ENCODE measurements at regions not wholly inside any gene's neighbourhood (a gene's known extent, or its start where the extent isn't known, plus 50 kb on each side); places are given as distances from the start of the nearest gene placed in this dataset.

DNA sequence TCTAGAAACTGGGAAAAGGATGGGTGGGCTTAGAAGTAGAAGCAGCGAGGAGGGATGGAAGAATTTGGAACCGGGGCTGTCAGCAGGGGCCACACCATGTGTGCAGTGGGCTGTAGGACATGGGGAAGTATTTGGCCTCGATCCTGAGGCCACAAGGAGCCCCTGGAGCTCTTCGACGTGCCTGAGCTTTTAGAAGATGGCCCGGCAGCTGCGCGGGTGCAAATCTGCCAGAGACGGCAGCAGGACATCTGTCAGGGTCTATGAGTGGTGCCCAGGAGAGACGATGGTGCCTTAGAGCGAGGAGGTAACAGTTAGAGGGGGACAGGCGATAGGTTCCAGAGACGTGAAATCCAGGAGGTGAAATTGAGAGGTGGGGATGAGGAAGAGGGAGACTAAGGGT, 321.1 kb downstream of the UACA start:
- DNase-seq, result no peak

DNA sequence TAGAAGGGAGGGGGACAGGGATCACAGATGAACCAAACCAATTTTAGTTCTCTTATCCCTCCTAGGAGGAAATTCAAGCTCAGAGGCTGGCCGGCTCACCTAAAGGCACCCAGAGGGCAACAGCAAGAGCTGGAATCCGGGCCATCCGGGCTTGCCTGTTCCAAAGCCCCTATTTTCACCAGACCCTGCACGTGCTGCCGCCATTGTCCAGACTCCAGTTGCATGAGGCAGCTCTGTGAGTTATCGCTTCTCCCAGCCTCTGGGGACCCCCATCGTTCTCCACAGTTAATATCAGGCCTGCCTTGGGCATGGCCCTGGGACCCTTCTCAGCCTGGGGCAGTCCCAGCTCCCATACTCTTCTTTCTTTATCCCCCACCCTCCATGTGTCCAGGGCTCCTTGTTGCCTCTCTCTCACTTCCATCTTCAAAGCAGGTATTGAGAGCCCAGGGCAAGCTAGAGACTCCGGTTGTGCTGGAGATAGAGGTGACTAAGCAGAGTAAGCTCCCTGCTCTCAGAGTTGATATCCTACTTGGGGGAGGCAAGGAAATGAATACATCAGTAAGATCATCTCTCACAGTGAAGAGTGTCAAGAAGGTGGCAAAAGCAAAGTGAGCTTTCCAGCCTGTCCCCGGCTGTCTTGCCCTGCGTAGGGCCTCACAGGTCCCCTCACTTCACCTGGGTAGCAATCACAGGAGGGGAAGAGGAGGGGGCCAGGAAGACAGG, 322.8 kb downstream of the UACA start:
- no peak for DNase-seq

DNA sequence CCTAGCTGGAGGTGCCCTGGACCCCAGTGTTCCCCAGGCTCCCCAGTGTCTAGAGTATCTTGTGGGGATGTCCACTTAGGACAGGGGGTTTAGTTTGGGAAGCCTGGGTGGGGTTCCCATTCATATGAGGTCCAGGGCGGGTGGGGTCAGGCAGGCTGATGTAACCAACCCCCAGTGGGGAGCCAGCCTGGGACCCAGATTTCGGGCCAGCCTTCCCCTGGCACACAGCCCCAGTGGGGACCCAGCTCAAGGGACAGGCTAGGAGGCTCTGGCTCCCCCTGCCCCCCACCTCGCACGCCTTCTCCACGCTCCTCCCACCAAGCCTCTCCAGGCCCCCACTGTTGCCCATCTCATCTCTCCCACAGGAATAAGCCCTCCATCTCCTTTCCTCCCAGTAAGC, 323.5 kb downstream of the UACA start:
- DNase-seq, result no peak

DNA sequence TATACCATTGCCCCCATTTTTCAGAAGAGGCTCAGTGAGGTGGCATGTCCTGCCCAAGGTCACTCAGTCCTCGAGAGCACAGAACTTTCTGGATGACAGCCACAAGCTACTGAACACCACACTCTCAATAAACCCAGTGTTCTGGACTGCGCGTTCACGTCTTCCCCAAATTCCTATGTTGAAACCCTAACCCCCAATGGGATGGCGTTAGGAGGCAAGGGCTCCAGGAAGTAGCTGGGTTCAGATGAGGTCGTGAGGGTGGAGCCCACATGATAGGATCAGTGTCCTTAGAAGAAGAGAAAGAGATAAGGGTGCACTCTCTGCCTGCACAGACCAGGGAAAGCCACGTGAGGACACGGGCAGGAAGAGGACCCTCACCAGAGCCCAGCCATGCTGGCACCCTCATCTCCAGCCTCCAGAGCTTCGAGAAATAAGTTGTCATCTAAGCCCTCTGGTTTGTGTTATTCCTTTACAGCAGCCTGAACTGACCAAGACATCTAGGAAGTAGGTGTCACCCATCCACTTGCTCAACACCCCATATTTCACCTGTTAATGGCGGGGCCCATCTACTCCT, 324.0 kb downstream of the UACA start:
- DNase-seq, result no peak

DNA sequence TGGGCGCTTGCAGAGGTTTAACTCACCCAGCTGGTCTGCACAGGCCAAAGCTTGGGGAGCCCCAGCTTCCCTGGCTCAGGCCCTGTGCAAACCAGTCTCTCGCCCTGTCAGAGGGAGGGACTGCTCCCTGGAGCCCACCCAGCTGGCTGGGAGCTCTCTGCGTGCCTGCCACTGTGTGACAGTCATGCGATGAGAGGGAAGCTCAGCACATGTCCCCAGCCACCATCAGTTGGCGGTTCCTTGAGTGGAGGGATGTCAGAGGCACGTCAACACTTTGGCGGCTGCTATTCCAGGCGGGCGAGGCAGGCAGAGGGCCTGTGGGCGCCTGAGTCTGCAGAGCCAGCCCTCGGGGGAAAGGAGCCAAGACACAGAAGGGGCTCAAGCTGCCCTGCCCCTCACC, 324.6 kb downstream of the UACA start:
- DNase-seq, result no peak

DNA sequence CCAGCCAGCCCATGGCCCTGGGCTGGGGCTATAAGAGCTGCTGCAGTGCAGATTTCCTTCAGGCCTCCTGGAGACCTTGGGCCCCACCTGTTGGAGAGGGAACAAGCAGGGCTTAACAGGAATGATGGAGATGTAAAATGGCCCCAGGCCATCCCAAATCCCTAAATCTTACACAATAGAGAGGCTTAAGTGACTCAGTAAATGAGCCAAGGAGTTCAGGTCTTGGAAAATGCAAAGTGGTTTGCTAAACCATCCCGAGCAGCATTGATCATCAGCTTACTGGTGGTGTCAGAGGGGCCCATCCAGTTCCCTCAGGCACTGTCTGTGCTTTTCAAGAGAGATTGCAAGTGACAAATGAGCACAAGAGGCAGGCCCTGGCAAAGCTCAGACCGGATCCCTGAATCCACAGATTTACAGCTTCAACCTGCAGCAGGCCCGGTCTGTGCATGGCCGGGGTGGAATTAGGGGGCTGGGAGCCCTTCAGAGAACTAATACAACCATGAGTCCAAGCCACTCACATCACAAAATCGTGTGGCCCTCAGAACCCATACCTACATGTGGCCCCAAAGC, 325.4 kb downstream of the UACA start:
- DNase-seq, result no peak

DNA sequence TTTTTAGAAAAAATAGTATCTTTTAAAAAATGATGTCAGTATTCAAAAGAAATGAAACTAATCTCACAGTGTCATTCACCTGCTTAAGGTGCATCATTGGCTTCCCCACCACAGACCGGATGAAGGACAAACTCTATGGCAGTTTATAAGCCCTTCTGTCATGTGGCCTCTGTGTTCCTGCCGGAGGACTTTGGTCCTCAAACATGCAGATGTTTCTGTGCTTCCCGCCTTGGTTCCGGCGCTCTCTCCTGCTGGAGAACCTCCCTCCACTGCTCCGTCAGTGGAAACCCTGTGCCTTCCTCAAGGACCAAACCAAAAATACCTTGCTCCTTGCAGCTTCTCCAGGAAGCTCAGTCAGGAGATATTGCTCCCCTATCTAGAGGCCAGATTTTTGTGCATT, 326.3 kb downstream of the UACA start:
- DNase-seq, result no peak

DNA sequence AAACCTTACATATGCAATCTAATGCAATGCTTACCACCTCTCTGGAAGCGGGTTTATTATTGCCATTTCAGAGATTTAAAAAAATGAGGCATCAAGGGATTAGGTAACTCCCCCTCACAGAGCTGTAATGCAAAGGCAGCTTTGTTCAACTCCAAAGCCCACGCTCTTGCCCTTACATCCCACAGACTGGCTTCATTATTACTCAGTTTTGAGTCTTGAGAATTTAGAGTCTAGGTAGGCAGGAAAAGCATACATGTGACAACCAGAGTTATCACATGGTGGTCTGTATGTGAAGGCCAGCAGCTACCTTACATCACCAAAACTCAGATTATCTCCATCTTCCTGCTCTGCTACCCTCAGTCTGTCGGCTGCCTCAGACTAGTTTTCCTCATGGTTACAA, 326.9 kb downstream of the UACA start:
- DNase-seq, result no peak

DNA sequence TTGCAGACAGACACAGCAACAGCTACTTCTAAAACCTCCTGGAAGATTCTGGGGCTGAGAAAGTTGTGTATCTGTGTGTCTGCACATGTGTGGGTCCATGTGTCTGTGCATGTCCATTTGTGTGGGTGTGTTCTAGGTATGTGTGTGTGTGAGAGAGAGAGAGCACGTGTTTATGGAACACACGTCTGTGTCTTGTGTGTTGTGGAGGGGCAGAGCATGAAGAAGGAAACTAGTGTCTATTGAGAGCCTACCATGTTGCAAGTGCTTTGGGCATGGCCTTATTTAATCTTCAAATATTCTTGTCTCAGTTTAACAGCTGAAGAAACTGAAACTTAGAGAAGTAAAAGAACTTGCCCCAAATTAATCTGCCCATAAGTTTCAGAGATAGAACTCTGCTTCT, 327.5 kb downstream of the UACA start:
- DNase-seq, result no peak

DNA sequence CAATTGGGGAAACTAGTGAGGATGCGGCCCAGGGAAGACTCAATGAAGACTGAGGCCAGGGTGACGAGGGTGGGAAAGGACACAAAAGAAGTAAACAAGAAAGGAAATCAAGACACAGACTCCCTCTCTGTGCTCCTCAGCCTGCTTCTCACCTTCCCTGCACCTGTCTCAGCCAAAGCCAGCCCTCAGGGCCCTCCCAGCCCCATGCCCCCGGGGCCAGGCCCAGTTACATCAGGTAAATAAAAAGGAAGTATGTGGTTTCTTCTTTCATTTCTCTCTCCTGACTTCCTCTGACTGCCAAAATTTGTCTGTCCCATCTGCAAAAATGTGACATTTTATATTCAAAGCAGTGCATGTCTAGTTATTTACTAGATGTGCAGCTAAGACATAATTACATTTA, 328.0 kb downstream of the UACA start:
- DNase-seq, result no peak

DNA sequence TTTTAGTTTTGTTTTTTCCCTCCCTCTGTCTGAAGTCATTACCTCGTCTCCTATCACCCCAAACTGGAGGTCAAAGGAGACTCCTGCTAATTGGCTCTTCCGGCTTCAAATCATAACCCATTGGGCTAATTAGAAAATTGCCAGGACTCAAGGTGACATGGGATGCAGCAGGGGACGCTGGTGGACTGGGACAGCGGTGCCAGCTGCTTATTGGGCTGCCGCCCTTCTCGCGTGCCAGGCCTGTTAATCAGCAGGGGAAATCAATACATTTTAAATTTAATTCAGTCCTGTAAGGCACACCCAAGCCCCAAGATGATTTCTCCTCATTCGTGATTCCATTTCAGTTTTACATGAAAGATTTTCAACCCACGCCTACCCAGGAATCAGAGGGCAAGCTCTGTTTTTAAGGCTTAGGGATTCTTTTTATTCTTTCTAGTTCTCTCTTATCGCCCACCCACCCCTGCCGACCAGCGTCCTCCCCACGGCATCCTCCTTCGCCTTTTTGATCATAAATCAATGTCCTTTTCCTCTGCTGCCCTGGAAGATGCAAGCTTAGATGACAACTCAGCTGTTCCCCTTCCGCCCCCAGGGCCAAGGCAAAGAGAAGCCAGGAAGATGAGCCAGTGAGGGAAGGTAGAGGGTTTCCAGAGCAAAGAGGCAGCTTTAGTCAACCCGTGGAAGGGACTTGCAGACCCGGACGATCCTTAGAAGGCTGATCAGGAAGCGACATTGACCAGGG, 329.6 kb downstream of the UACA start:
- DNase-seq, result no peak

DNA sequence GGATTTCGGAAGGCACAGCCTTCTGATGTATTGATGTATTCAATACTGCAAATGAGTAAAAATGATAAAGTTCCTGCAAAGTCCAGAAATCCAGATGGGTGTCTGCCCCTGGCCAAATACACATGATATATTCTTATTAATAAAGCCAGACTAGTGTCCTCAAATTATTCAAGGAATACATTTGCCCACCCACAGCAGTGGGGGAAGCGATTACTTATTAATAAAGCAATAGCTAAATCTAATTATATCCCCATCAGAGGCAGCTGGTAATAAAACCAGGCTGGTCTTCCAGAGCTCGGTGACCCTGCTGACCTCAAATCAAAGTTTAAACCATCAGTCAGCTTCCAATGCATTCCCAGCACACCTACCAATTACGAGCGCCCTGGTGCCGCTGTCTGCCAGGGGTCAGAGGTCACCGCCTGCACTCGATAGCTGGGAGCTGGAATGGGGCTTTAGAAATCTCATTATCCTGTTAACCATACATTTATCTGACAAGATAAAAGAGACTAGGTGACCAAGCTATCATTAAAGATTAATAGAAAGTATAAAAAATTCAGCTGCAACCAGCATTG, 330.3 kb downstream of the UACA start:
- DNase-seq, result no peak

DNA sequence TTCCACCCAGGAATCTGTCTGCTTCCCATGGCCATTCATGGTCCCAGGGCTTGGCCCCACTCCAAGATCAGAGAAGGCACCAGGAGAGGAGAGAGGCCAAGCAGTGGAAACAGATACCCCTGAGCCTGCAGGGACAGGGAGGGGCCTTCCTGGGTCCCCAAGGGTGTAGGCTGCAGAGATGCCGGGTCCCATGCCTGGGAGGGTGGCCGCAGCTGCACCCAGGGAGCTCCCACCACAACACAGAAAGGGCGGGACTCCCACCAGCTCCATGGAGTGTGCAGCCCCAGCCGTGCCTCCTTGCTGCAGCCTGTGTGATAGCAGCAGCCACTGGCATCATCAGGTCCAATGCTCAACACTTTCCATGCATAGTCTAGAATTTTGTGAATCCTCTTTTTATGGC, 331.5 kb downstream of the UACA start:
- DNase-seq, result no peak

DNA sequence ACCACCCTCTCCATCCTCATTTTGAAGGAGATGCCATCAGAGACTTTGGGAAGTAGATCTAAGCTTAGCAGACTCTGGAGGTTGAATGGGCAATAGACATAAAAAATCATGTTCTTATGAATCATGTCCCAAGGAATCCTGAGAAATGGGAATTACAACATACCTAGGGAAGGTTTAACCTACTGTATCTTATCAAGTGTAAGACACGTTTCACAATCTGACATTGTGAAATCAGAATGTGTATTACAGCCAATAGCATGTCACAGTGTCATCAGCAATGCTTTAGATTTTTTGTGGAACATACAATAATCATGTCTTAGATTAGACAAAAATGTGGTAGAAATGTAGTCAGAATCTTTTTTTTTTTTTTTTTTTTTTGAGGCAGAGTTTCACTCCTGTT, 332.4 kb upstream of the TLE3 start:
- no peak for DNase-seq

DNA sequence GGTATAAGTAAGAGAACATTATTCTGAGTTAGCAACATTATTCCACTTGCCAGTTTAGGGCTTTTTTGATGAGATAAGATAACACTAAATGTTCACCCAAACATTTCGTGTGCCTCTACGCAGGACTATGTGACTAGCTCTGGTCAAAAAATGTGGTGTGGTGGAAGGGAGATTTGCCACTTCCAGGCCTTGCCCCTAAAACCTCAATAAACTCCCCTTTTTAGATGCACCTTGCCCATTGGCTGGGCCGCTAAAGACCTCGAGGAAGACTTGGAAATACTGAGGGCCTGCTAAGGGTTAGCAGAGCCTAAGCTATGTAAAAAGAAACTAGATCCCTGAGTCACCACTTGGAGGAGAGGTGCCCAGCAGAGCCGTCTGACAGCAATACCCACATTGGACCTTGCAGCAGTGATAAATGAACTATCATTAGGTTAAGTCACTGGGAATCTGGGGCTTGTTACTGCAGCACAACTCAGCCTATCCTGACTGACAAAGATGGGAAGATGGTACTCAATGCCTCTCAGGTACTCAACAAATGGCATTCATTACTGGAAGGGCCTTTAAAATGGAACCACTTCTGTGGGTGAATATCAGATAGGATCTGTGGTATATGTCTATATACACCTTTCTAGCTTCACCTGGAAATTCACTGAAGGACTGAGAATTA, 331.5 kb upstream of the TLE3 start:
- DNase-seq, result no peak

DNA sequence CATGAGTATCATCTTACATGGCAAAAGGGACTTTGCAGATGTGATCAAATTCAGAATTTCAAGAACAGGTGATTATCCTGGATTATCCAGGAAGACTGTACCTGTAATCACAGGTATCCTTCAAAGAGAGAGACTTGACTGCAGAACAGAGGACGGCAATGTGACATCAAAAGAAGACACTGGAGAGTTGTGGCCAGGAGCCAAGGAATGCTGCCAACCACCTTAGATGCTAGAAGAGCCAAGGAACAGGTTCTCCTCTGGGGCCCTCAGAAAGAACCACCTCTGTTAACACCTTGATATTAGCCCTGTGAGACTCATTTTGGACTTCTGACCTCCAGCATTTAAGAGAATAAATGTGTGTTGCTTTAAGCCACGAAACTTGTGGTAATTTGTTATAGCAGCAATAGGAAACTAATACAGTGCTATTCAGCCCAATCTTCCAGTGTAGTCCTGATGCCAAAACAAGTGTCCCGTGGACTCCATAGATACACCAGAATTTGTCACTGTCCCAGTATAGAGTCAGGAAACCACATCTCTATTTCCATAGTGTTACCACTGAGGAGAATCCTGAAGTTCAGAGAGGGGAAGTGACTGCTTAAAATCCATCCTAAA, 330.6 kb upstream of the TLE3 start:
- no peak for DNase-seq

DNA sequence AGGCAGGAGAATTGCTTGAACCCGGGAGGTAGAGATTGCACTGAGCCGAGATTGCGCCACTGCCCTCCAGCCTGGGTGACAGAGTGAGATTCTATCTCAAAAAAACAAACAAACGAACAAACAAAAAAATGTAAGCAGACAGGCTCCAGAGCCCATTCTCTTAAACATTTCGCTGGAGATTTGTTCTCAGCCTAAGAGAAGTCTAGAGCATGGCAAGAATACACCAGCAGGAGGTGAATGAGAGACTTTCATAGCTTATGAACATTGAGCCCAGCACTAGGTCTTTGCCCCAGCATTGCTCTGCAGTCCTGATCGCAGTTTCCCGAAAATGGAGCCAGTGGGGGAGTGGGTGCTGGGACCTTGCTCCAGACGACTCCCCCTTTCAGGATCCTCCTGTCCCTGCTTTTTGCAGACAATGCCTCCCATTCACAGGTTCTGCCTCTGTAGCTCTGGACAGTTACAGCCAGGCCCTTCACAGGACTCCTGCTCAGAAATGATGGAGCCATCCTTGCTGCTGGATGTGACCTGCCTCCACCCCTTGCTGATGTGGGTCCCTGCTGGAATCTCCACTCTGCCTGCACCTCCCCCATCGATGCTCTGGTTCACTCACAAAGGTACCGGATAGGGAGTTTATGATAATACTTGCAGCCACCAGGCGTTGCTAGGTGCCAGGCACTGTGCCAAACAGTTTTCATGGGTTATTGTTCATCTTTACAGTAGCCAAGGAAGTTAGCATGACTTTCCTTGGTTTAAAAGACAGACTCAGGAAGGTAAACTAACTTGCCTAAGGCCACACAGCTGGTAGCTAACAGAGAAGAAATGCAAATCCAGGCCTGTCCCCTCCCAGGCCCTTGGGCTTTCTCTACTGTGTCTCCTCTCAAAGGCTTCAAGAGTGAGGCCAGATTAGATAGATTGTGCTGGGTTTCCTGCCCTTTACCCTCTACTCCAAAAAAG, 329.7 kb upstream of the TLE3 start:
- DNase-seq, result no peak

DNA sequence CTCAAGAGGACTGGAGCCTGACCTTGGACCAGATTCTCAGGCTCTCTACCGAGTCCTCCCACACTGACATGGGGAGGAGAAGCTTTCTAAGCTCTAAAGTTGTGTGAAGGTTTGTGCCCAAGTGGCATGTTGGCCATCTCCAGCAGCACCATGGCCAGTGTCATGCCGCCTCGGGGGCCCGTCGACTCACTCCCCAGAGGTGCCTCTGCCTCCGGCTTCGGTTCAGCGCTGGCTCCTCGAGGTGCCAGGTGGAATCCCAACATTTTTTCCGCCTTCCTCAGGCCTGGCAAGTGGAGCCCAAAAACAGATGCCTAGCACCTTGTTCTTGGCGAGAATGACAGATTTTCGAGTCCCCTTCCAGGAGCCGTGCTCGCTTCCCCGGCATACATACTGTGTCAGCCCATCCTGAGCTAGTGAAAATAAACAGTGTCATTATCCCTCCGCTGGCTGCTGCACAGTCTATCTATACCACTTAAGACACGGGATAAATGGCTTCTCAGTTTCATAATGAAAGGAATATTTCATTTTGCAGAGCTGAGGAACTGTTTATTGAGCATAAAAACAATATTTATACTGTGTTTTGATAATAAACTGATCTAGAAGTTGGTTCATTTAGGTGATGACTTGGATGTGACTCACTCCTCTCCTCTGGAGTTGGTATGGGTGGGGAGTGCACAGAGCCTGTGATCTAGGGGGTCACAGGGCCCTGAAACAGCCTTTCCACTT, 328.5 kb upstream of the TLE3 start:
- peak; percentile 64 for DNase-seq

DNA sequence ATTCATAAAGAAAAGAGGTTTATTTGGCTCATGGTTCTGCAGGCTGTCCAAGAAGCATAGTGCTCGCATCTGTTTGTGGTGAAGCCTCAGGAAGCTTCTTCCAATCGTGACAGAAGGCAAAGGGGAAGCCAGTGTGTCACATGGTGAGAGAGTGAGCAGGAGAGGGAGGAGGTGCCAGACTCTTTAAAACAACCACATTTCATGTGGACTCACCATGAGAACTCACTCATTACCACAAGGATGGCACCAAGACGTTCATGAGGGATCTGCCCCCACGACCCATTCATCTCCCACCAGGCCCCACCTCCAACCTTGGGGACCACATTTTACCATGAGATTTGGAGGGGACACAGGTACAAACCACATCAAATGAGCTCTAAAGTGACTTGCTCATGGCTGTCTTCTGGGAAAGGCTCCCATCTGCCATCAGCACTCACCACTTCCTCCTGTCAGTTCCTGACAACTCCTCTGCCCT, 327.3 kb upstream of the TLE3 start:
- no peak for DNase-seq

DNA sequence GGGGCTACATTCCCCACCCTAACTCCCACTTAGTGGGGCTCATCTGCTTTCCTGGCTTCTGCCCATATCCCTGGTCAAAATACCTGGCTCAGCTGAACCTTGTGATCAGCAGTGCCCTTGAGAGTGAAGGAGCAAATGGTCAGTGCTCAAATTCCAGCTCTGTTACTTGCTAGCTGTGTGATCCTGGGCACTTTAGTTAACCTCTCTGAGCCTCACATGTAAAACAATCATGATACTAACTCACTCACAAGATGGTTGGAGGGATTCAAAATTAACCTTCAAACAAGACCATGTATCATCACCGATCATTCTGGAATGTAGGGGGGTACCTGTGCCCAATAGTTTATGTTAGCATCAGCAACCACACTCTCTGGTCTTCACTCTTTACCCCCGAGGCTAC, 325.6 kb upstream of the TLE3 start:
- DNase-seq, result no peak
